ENCODE measurements at regions not wholly inside any gene's neighbourhood (a gene's known extent, or its start where the extent isn't known, plus 50 kb on each side); places are given as distances from the start of the nearest gene placed in this dataset.
"Not testable (repeated sequence)": the region's sequence is repeated elsewhere in the genome, so short reads cannot be mapped to it uniquely, and the experiment has no call there.

DNA sequence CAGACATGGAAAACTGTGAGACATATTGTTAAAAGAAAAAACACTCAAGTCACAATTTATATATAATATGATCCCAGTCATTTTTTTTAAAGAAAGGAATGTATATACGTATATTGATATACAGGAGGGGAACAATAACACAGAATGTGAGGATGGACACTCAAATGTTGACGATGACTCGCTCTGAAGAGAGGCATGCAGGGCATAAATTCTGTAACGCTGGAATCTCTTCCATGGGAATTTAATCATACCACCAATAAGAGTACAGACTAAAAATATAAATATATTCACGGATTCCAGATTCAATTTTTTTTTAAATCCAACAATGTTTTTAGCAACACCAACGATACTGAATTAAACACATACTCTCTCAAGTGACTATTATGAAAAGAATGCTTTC is 106.9 kb upstream of the CCDC28A start:
- DNase-seq, result no peak

GRCh38 chr6:138667408-138667807 is 106.2 kb upstream of the CCDC28A start:
- no peak for DNase-seq

GRCh38 chr6:138671351-138671750 is 102.2 kb upstream of the CCDC28A start:
- no peak for DNase-seq

- DNase-seq, result no peak
Measured at GRCh38 chr6:138673346-138674014, 100.1 kb upstream of the CCDC28A start.

- not testable (repeated sequence) for DNase-seq
Measured at GRCh38 chr6:138674444-138674843, 99.1 kb upstream of the CCDC28A start.

DNA sequence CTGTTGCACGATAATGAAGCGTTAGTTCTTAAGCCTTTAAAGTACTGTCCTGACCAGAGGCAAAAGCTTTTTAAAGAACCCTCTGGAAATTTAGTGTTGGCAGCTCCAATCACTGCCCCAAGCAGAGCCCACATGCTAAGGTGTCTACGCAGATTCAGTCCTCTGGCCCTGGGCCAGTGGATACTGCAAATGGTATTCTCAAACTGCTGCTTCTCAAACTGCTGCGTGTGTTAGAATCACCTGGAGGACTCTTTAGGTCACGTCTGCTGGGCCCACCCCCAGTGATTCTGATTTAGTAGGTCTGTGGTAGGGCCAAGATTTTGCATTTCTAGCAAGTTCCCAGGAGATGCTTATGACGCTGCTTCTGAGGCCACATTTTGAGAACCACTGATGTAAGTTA is 96.0 kb upstream of the CCDC28A start:
- no peak for DNase-seq

DNA sequence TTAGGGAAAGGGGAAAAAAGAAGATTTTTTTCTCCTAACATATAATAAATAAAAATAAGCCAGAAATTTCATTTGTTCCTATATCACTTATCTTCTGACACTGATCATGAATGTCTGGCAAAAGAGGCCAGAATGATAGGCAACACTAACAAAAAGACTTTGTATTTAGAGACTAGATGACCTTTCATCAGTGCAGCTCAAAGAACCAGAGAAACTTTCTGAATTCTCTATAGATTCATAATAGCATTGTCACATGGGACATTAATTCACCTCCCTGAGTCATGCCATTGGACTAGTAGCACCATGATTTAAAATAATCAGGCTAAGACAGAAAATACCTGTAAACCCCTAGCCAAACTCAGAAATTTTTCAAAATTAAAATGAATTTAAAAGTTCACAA is 95.4 kb upstream of the CCDC28A start:
- DNase-seq, result no peak

DNA sequence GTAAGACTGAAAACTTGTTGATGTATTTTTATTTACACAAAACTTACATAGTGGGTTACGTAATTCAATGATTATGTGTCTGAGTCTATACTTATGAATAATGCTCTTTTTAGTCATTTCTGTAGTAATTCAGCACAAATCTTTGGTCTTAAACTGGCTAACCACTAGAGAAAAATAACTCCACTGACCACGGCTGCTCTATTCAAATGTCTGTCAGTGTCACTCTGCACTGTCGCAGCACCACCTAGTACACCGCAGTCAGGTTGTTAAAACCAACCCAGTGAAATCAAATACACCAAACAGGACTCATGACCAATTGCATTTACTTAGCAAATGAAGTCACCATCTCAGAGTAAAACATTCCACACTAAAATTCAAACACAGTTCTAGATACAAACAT is 93.5 kb upstream of the CCDC28A start:
- DNase-seq, result no peak

DNA sequence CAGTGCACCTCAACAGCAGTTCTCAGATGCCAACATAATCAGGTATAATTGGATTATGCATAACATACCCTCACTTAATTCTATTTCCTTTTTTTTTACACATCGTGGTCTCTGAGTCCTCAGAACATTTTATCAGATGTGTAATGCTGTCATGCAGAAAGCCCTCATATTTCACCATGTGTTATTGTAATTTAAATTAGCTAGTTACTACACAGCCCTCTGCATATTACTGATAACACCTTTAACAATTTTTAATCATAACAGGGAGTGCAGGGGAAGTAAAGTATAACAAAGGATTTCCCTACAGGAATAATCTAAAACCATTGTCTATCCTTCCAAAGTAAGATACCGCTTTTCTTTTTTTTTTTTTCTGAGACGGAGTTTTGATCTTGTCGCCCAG is 91.9 kb upstream of the CCDC28A start:
- DNase-seq, result no peak

GRCh38 chr6:138682704-138683527 is 90.7 kb upstream of the CCDC28A start:
- DNase-seq, result no peak

DNA sequence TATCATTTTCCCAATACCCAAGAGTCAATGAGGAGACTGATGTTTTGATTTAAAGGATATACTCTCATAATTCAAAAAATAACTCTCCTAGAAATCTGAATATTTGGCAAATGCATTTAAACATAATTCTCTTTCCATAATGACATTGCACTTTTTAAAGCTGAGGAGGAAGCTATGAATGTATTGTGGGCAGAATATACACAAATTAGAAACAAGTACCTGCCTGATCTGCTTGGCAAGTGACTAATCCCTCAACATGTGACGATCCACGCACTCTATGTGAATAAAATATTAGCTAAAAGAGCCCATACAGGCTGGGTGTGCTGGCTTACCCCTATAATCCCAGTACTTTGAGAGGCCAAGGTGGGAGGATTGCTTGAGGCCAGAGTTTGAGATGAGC is 88.3 kb upstream of the CCDC28A start:
- no peak for DNase-seq

GRCh38 chr6:138685781-138686180 is 87.8 kb upstream of the CCDC28A start:
- no peak for DNase-seq

- DNase-seq, result no peak
Measured at GRCh38 chr6:138688580-138688979, 85.0 kb upstream of the CCDC28A start.

- no peak for DNase-seq
Measured at GRCh38 chr6:138689849-138690248, 83.7 kb upstream of the CCDC28A start.

DNA sequence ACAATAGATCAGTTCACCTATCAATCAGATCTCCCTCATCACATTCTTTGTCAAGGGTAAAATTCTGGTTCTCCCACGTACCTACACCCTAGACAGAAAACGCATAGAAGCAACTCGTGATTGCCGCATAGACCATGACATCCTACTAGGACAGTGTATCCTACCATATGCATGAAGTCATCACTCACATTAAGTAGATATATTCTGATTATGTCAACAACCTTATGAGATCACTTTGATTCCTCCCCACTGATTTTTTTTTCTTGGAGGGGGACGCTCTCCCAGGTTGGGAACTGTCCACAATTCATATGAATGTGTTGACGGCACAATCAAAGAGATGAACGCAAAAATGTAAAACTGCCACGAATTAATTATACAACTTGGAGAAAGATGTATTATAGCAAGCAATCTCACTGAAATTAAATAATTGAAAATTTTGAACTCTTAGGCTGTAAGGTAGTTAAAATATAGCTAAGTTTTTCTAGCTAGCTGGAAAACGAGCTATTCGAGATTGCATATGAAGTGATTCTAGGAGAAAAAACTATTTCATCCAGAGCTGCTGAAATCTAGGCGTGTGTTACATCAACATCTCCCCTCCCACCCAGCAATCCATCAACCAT is 82.5 kb upstream of the CCDC28A start:
- no peak for DNase-seq

- no peak for DNase-seq
Measured at GRCh38 chr6:138691595-138692057, 81.9 kb upstream of the CCDC28A start.

- DNase-seq, result peak; percentile 63
Measured at GRCh38 chr6:138692058-138692977, 81.3 kb upstream of the CCDC28A start.

DNA sequence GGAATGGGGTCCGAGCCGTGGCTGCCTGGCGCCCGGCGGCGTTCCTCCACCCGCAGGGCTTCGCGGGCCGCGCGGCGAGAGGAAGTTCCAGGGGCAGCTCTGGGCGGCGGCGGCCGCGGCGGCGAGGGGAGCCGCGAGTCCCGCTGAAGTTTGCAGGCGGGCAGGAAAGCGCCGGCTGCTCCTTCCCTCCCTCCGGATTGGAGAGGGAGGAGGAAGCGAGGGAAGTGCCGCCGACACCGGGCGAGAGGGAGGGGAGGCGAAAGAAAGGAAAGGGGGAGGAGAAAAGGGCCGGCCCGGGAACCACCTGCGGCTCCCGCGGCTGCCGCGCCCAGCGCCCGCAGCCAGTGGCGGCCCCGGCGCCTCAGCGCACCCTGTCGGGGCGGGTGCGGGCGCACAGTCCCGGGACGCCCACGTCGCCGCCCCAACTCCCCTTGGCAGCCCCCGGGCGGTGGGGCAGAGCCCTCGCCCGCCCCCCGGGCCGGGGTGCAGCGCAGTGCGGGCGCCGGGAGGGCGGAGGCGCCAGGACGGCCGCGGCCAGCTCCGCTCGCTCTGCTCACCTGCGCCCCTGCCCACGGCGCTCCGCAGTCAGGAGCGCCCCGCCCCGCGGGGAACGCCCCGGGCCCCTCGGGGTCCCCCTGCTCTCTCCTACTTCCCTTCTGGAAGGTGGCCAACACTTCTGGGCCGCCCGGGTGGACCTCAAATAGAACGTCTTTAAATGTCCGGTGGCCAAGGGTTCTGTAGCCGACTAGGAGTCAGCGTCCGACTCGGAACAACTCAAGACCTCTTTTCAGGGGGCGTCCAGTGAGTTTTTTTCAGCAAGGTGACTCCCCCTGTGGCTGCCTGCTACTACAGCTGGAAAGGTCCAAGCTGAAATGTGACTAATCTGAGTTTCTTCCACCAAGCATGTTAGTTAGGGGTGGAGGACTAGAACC is 80.3 kb upstream of the CCDC28A start:
- DNase-seq, result peak; percentile 21

GRCh38 chr6:138695193-138695592 is 78.4 kb upstream of the CCDC28A start:
- DNase-seq, result no peak

DNA sequence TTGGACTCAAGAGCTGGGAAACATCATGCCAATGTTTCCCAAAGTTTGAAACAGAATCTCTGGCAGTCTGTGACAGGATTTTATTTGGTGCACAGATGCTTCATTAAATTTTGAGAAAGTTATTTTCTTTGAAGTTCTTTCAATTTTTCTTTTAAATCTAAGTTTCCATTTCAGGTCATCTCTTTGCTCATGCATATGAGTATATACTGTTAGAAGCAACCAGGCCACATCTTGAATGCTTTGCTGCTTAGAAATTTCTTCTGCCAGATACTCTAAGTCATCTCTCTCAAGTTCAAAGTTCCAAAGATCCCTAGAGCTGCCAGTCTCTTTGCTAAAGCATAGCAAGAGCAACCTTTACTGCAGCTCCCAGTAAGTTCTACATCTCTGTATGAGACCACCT is 59.1 kb upstream of the CCDC28A start:
- no peak for DNase-seq

- no peak for DNase-seq
Measured at GRCh38 chr6:138716013-138716412, 57.6 kb upstream of the CCDC28A start.

All from activated CD8-positive, alpha-beta memory T cell treated with anti-CD3 and anti-CD28 coated beads, Interleukin-2, amount 50 U/mL, for 4 hours (primary cell).